ENCODE measurements at regions not wholly inside any gene's neighbourhood (a gene's known extent, or its start where the extent isn't known, plus 50 kb on each side); places are given as distances from the start of the nearest gene placed in this dataset.

DNA sequence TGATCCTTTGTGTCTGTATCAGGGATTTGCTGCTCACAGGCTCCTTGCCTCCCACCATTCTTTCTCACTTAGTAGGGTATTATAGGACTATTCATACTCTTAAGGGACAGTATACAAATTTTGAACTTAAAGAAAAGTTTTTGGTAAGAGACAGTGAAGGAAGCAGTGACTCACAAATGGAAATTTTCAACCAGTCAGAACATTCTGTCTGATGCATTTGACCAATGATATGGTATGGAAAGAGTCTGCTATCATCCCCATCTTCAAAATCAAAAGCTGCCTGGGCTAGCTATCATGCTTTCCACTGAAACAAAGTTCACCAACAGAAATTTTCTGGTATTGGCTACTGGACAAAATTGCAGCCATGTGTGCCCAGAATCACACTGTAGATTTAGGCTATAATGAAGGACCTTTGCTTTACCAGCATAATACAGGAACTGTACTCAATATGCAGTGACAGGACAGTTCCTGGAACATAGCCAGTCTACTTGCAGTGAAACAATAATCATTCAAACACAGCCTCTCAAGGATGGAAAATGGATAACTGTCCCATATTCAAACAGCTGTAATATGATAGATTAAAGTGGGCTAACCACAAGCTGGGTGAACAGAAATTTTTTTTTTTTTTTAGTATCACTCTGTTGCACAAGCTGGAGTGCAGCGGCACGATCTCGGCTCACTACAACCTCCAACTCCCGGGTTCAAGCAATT is 109.0 kb upstream of the ACSL4 start:
- peak in 1 of 3 donors; percentile 81 for DNase-seq (ENCODE audit: low read depth in 2 of 3, low spot score in 2 of 3)

DNA sequence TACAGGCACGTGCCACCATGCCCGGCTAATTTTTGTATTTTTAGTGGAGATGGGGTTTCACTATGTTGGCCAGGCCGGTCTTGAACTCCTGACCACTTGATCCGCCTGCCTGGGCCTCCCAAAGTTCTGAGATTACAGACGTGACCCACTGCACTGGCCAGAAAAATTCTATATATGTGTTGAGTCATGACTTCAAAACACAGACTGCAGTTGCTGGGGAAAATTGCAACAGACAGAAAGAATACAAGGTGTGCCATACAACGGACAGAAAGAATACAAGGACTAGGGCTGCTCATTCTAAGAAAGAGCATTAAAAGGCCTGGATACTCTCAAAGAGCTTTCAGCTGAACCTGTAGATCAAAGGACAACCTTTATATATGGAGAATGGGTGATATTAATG is 109.6 kb upstream of the ACSL4 start:
- DNase-seq (ENCODE audit: low read depth in 2 of 3, low spot score in 2 of 3), result no peak

DNA sequence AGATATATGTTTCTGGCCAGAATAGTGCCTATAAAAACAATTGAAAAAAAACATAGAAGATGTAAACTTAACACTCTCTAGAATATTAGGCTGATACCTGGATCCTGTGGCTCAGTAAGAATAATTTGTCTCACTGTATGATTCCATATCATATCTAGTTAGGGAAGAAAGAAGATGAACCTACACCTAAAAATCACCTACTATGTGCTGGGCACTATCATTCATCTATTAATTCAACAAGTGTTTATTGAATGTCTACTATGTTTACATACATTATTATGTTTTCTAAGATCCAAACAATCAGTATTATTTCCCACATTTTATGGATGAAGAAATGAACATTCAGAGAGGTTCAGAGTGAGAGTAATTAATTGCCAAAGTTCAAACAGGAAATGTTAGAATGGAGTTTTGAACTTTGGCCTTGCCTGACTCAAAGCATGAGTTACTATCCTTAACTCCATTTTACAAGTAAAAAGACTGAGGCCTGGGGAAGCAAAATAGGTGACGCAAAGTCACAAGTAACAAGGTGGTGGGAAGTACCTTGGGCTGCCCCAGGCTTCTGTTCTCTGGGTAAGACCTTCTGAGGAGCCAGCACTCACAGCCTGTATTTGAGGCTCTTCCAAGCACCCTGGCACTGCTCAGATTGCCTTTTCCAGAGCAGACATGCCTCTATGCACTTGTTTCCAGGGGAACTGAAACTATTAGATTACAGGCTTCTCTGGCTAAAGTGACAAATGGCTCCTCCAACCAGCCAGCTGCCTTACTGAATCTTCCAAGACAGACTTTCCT is 111.1 kb upstream of the ACSL4 start:
- DNase-seq (ENCODE audit: low read depth in 2 of 3, low spot score in 2 of 3), result no peak

DNA sequence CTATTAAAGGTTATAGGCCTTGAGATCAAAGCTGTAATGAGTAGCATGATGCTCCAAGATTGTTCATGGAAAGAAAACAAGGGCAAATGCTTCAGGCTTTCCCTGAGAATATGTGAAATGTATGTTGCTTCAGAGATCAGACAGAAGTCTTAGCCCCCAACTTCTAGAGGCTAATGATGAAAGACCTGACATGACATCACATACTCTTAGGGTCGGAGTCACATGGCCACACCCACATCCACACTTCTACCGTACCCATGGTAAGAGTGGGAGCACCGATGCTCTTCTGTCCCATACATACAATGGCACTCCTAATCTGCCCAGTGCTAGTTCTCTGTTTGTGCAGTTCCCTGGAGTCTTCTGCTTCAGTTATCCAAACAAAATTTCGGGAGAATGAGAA is 111.9 kb upstream of the ACSL4 start:
- no peak for DNase-seq (ENCODE audit: low read depth in 2 of 3, low spot score in 2 of 3)

DNA sequence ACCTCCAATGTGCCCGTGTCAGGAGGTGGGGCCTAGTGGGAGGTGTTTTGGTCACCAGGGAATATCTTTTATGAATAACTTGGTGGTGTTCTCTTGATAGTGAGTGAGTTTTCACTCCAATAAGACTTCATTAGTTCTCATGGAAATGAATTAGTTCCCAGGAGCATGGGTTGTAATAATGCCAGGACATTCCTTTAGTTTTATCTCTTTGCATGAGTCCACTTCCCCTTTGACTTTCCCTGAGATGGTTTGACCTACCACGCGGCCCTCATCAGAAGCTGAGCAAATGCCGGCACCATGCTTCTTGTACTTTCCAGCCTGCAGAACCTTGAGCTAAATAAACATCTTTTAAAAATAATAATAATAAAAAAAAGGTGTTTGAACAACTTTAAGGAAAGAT is 112.9 kb upstream of the ACSL4 start:
- no peak for DNase-seq (ENCODE audit: low read depth in 2 of 3, low spot score in 2 of 3)

DNA sequence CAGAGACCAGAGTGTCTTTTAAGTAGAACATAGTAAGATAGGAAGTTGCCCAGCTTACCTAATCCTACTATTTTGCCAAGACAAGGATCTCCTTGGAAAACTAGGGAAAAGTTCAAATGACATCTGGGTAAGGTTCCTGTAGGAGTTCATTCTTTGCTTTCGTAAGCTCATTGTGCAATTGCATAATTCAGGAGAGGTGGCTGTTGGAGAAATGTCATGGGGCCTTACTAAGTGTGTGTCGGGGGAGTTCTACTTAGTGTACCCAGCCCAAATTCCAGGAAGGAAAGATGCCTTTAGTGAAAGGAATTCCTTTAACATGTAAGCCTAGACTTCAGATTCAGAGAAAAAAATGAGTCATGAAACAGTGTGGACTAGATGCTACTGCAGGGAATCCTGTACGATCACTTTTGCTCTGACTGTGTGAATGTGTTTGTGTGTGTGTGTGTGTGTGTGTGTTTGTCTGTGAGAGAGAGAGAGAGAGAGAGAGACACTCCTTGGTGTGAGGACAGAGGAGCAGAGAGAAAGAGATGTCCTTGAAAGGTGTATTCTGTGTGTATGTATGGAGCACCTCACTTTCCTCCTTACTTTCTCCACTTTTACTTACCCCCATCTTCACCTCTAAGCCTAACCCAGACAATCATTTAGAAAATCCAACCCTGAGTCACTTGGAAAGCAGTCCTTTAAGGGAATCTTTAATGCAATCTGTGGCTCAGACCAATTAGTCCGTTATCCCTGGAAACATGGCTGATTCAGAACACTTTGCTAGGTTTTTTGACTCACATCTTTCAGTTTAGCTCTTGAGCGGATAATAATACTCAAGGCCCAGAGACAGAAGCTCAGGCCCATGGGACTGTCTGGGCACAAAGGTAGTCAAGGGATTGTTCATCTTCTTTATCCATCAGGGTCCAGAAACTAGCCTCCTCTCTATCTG is 114.5 kb upstream of the ACSL4 start:
- no peak for DNase-seq (ENCODE audit: low read depth in 2 of 3, low spot score in 2 of 3)

DNA sequence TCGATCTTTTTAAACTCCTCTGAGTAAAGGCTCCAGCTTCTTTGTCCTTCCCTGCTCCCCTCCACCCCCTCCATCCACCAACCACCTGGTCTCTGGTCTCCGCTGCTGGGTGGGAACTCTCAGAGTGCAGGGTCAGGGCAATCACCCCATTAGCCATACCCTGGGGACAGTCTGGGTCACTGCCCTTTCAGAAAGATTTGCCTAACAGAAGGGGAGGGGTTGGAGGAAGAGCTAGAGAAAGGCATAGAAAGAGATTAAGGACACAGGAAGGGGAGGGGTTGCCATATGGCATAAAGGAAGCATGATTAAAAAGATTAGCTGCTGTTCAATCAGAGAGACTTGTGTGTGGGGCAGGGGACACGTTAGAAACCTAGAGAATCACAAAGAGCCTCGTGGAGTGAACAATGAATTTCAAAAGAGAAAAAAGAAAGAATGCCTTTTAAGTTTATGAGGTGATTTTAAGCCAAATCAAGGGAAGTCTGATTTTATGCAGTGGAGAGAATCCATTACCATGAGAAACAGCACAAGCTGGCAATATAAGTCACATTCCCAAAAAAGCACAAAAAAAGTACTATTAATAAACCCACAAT is 115.5 kb upstream of the ACSL4 start:
- peak in 1 of 3 donors; percentile 73 for DNase-seq (ENCODE audit: low read depth in 2 of 3, low spot score in 2 of 3)

DNA sequence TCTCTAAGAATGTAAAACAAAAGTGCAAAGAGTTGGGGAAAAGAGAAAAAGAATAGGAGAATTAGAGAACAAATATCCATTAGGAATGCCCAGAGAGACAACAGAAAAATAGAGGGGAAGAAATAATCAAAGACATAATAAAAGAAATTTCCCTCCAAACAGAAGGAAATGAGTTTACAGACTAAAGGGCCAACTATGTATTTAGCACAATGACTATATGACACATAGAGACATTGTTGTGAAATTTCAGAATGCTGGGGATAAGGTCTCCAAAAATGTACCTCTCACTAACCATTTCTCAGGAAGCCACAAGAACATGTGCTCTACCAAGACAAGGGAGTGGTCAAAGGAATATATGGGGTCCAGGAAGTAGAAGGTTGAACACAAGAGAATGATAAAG is 121.0 kb upstream of the ACSL4 start:
- DNase-seq (ENCODE audit: low read depth in 2 of 3, low spot score in 2 of 3), result no peak

DNA sequence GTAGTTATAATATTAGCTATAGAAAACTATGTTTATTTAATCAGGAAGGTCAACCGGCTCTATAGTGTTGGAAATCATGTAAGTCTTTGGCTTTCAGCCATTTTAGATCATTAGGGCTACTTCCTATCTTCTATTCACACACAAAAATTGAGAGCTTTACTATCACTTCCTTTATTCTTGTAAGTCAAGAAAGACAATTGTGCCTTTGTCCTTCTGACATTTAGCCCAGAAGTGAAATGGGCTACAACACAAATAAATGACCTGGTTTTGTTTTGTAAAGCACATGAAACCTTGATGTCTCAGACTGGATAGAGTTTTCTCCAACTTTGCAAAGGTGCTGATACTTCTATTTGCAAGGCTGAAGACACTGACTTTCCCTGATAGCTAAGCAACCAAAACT is 122.4 kb upstream of the ACSL4 start:
- no peak for DNase-seq (ENCODE audit: low read depth in 2 of 3, low spot score in 2 of 3)

DNA sequence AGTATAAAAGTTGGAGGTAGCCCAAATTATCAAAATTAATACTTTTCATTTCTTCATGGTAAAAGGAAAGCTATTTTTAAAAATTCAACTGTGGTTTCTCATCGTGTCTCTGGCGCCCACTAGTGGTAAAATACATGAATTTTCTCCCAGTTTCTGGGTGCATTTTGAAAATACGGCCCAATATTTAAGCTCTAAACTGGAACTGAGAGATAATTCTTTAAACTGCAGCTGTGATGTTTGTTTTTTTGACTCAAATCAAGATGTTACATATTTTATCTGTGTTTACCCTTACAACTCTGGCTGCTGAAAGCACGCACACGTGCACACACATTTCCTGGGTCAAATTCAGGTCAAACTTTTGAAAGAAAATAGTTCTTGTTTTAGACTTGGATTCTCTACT is 123.9 kb upstream of the ACSL4 start:
- peak in 2 of 3 donors; percentile 13 to 69 for DNase-seq (ENCODE audit: low read depth in 2 of 3, low spot score in 2 of 3)

DNA sequence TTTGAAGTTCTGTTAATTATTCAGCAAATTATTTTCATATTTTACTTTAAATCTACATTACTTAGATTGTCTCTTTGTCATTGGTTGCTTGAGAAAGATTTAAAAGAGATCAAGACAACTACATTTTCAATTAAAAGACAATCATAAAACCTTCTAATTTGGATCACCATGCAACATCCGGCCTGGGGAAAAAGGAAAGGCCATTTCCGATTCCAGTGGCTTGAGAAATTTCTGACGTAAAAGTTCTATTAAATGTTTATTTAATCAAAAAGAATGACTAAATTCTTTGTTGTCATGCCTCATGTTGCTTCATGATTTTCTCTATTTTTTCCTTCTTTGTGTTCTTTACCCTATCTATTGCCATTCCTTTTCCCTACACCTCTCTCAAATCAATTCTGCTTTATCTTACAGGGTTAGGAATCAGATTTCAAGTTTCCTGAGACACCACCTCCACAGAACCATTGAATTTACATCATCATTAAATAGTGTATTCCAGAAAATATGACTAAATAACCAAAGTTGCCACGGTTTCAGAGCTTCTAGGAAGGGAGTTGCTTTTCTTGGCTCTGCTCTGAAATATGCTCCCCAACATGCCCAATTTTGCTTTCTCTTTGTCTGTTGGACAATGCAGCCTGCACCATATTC is 124.6 kb upstream of the ACSL4 start:
- DNase-seq (ENCODE audit: low read depth in 2 of 3, low spot score in 2 of 3), result no peak

DNA sequence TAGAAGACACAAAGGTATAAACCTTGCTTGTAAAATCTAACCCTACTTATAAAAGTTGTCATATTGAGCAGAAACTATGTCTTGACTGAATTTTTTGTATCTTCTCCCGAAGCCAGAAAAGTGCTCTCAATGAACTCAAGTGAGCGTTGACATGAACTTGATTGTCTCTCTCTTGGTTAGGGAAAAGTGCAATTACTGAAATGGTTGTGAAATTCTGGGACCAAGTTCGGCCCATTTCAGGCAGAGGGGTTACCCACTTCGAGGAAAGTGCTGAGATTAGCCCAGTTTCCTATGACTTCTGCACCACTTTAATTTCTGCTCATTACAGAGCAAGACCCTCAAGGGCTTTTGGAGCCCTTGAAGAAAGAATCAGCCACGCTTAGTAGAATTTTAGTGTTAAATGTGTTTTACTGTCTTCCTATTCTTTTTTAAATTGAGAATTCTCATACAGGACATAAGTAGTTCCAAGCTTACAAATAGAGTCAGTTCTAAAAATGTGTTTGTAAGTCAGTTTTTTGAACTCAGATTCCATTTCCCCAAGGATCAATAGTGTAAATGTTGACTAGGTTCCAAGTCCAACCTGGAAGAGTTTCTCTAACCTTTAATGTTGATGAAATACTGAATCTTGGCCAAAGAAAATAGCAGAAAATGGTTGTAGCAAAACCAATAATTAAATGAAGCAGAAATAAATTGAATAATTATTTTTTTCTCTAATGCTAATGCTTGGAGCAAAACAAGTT is 125.7 kb upstream of the ACSL4 start:
- DNase-seq (ENCODE audit: low read depth in 2 of 3, low spot score in 2 of 3), result no peak

DNA sequence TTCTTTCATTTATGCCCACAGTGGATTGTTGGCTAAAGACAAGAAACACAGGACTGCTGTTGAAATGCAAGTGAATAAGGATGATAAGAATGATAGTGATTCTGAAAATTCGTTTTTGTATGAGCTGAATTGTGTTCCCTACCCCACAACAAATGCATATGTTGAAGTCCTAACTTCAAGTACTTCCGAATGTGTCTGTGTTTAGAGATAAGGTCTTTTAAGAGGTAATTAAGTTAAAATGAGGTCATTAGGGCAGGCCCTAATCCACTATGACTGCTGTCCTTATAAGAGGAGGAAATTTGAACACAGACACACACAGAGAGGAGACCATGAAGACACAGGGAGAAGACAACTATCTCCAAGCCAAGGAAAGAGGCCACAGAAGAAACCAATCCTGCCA is 126.6 kb upstream of the ACSL4 start:
- DNase-seq (ENCODE audit: low read depth in 2 of 3, low spot score in 2 of 3), result peak in 1 of 3 donors; percentile 52

DNA sequence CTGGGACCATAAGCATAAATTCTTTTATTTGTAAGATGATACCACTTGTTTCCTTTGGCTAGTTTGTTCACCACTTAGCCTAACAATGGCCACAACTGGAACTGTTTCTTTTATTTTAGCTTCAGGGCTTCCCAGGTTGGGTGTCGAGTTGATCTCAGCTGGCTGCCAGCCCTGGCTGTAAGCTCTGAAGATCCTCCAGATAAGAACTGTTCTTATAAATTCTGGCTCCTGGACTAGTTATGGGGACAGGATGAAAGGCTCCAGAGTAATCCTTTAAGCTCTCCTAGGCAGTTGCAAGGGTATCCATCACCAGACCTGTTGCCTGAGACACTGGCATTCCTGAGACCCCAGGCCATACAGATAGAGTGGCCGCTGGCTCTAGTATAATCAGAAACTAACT is 129.4 kb upstream of the ACSL4 start:
- no peak for DNase-seq (ENCODE audit: low read depth in 2 of 3, low spot score in 2 of 3)

DNA sequence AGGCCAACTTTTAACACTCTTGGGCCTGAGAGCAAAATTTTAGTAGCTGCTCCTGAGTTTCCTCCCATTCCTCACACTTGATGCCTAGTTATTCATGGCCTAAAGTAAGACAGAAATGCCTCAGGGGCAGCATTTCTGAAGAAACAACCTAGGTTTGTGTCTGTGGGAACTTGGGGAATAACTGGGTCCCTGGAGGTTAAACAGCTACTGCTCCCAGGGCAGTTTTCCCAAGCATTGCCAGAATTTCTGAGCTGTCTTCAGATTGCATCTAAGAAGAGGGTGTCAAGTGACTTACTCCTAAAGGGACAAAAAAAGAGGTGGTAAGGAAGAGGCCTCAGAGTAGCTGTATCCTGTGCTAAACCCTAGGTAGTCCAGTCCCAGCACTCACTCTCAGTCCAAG is 130.8 kb upstream of the ACSL4 start:
- no peak for DNase-seq (ENCODE audit: low read depth in 2 of 3, low spot score in 2 of 3)

DNA sequence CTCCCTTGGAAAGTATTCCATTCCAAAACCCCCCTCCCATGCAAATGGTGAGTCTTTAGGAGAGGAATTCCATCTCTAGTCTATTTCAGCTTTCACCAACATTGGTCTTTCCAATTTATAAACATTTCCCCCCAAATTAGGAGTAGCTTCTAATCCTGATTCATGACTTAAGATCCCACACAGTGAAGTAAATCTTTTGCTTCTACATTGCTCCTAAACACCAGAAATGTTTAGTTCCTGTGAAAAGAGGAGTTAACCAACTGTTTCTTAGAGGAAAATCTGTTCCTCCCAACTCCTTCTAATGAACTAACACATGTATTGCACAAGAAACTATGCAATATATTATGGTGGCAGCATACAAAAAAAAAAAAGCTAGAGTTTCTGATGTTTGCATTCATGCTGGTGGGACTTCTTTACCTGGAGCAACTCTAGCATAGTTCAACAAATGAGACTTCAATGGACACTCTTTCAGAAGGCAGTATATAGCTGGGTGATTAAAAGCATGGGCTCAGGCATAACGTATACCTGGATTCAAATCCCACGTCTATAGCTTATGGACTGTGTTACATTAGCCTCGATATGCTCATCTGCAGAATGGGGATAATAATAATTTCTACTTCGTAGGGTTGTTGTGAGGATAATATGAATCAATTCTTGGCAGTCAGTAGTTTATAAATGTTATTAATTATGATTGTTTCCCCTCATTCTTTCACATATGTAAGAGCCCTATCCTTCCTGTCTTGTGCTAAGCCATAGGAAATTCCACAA is 131.6 kb upstream of the TMEM164 start:
- no peak for DNase-seq (ENCODE audit: low read depth in 2 of 3, low spot score in 2 of 3)

DNA sequence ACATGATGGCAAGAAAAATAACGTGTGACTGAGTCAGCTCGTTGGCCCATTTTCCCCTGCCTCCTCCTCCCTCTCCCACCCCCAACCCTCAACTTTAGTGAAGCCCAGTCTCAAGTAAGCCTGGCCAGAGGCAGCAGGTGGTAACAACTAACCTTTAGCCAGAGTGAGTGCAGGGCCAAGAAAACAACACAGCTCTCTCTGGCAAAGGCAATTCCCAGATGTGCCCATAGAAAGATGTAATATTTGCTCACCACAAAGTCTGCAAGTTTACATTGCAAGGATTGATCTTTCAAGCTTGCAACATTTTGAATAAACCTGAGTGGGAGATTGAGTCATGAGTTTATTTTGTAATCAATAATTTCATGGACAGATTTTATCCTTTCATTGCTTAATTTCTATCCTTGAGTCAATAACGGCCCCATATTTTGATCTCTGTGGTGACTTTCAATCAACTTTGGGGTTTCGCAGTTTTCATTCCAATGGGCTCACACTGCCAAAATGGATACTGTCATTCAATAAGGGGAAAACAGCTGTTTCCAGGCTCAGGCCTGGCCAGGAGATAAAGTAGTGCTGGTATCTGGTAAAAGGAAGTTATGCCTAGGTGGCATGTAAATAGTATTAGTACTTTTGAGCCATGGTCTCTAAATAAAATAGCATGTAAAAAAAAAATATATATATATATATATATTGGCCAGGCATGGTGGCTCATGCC is 130.7 kb upstream of the TMEM164 start:
- peak in 1 of 3 donors; percentile 30 for DNase-seq (ENCODE audit: low read depth in 2 of 3, low spot score in 2 of 3)

DNA sequence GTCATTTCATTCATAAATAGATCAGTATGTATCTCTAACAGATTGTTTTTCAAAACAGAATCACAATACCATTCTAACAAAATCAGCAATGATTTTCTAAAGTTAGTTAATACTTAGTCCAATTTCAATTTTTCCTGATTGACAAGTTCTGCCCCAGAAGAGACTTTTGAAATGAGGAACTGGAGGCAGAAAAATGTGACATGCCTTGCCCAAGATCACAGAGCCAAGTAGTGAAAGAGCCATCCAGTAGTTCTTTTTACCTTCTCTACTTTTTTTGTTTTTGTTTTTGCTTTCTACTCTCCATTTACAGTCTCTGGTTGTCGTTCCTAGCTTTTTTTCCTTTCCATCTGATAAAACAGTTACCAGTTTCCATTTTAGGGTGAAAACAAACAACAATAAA is 129.3 kb upstream of the TMEM164 start:
- DNase-seq (ENCODE audit: low read depth in 2 of 3, low spot score in 2 of 3), result no peak

Data from hematopoietic multipotent progenitor cell (in vitro differentiated cells).